ENCODE measurements at regions not wholly inside any gene's neighbourhood (a gene's known extent, or its start where the extent isn't known, plus 50 kb on each side); places are given as distances from the start of the nearest gene placed in this dataset.
"Not testable (repeated sequence)": the region's sequence is repeated elsewhere in the genome, so short reads cannot be mapped to it uniquely, and the experiment has no call there.

DNA sequence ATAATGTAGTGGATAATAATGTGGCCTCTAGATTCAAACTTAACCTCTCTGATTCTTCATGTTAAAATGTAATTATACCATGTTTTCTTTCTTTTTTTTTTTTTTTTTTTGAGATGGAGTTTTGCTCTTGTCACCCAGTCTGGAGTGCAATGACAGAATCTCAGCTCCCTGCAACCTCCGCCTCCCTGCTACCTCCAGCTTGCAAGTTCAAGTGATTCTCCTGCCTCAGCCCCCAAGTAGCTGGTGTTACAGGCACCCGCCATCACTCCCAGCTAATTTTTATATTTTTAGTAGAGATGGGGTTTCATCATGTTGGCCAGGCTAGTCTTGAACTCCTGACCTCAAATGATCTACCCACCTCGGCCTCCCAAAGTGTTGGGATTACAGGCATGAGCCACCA, 1069.3 kb upstream of the MIR17HG start:
- TF ChIP-seq, protein P1, sequence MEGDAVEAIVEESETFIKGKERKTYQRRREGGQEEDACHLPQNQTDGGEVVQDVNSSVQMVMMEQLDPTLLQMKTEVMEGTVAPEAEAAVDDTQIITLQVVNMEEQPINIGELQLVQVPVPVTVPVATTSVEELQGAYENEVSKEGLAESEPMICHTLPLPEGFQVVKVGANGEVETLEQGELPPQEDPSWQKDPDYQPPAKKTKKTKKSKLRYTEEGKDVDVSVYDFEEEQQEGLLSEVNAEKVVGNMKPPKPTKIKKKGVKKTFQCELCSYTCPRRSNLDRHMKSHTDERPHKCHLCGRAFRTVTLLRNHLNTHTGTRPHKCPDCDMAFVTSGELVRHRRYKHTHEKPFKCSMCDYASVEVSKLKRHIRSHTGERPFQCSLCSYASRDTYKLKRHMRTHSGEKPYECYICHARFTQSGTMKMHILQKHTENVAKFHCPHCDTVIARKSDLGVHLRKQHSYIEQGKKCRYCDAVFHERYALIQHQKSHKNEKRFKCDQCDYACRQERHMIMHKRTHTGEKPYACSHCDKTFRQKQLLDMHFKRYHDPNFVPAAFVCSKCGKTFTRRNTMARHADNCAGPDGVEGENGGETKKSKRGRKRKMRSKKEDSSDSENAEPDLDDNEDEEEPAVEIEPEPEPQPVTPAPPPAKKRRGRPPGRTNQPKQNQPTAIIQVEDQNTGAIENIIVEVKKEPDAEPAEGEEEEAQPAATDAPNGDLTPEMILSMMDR (conservative IDR thresholded peaks at IDR 0.05; ENCODE audit: low read depth, low read length) = not testable (repeated sequence)
- TF ChIP-seq EZH2 (IDR thresholded peaks at IDR 0.05; ENCODE audit: borderline replicate concordance, low read depth, low read length, poor library complexity, severe bottlenecking) = not testable (repeated sequence)

Data from A673 (cell line).